GM18909 (cell line): ENCODE measurements at regions not wholly inside any gene's neighbourhood (a gene's known extent, or its start where the extent isn't known, plus 50 kb on each side); places are given as distances from the start of the nearest gene placed in this dataset.
A peak's percentile ranks its signal among the peaks of the same experiment; 100 is the strongest.

Source experiments
- ATAC-seq: cut with Tn5 transposase; IDR thresholded peaks from one replicate; pipeline ENCODE4 v1.9.1; 2021; ENCODE audit warnings: mild to moderate bottlenecking; ENCODE audit not compliant: unreplicated experiment, poor library complexity

GRCh38 chr6:163818719-163819118 is 404.2 kb downstream of the QKI start:
- ATAC-seq: no peak

- no peak for ATAC-seq
Observed at GRCh38 chr6:163816441-163816840, 401.9 kb downstream of the QKI start.

- no peak for ATAC-seq
Observed at GRCh38 chr6:163815796-163816195, 401.3 kb downstream of the QKI start.

- peak; percentile 81 for ATAC-seq
Observed at GRCh38 chr6:163814494-163815364, 400.2 kb downstream of the QKI start.

- peak; percentile 69 for ATAC-seq
Observed at GRCh38 chr6:163813979-163814493, 399.5 kb downstream of the QKI start.

GRCh38 chr6:163811317-163811716 is 396.8 kb downstream of the QKI start:
- ATAC-seq: no peak

- ATAC-seq: no peak
Observed at GRCh38 chr6:163809364-163809763, 394.8 kb downstream of the QKI start.

- no peak for ATAC-seq
Observed at GRCh38 chr6:163808871-163809270, 394.4 kb downstream of the QKI start.

- no peak for ATAC-seq
Observed at GRCh38 chr6:163808231-163808630, 393.7 kb downstream of the QKI start.

GRCh38 chr6:163806755-163807499 is 392.4 kb downstream of the QKI start:
- no peak for ATAC-seq

GRCh38 chr6:163804991-163805390 is 390.5 kb downstream of the QKI start:
- ATAC-seq: no peak

- ATAC-seq: no peak
Observed at GRCh38 chr6:163802267-163802666, 387.7 kb downstream of the QKI start.

- ATAC-seq: no peak
Observed at GRCh38 chr6:163797296-163797845, 382.9 kb downstream of the QKI start.

GRCh38 chr6:163793011-163793983 is 378.8 kb downstream of the QKI start:
- ATAC-seq: peak; percentile 99

GRCh38 chr6:163790266-163790840 is 375.8 kb downstream of the QKI start:
- ATAC-seq: no peak

GRCh38 chr6:163789199-163789810 is 374.8 kb downstream of the QKI start:
- no peak for ATAC-seq

- ATAC-seq: no peak
Observed at GRCh38 chr6:163786995-163787671, 372.6 kb downstream of the QKI start.

GRCh38 chr6:163782436-163783003 is 368.0 kb downstream of the QKI start:
- peak; percentile 94 for ATAC-seq
